Tibial nerve (tissue), 4 donors: ENCODE measurements at regions not wholly inside any gene's neighbourhood (a gene's known extent, or its start where the extent isn't known, plus 50 kb on each side); places are given as distances from the start of the nearest gene placed in this dataset.

Experiments used
- DNase-seq, 2 donors: peaks; one replicate each; pipeline ENCODE4 v3.0.0-alpha.2; 2019; ENCODE audit warnings: low spot score in 2 of 2
- H3K27ac ChIP-seq, 4 donors: fragments of 200-600 bp; sonication (generic) in 3 of 4; one replicate each; pipeline ENCODE4 v1.5.1; 2017 to 2019; ENCODE audit warnings: mild to moderate bottlenecking in 1 of 4
- H3K27me3 ChIP-seq, 2 donors: fragments of 200-600 bp; sonication (generic) in 1 of 2; one replicate each; pipeline versions ENCODE4 v1.5.1 to v1.6.0; 2017 to 2019
- H3K36me3 ChIP-seq, 3 donors: fragments of 200-600 bp; sonication (generic); one replicate each; pipeline ENCODE4 v1.5.1; 2018 to 2019
- H3K4me1 ChIP-seq, 4 donors: fragments of 200-600 bp; sonication (generic) in 3 of 4; one replicate each; pipeline ENCODE4 v1.5.1; 2017 to 2019
- H3K4me3 ChIP-seq, 4 donors: fragments of 200-600 bp; sonication (generic) in 3 of 4; one replicate each; pipeline ENCODE4 v1.5.1; 2017 to 2019; ENCODE audit warnings: mild to moderate bottlenecking in 1 of 4, moderate library complexity in 1 of 4
- H3K9me3 ChIP-seq, 4 donors: fragments of 200-600 bp; sonication (generic) in 3 of 4; one replicate each; pipeline ENCODE4 v1.5.1; 2017 to 2019
- EP300 ChIP-seq, 2 donors: sonication (generic); formaldehyde crosslinking; IDR thresholded peaks; one replicate each; pipeline ENCODE4 v1.6.1; 2017; ENCODE audit warnings: antibody characterized with exemption in 2 of 2, mild to moderate bottlenecking in 1 of 2
- POLR2A ChIP-seq, 2 donors: fragments of 450-650 bp; IDR thresholded peaks; one replicate each; pipeline ENCODE4 v1.6.1; 2017; ENCODE audit warnings: antibody characterized with exemption in 2 of 2, mild to moderate bottlenecking in 2 of 2, moderate library complexity in 2 of 2
- WGBS, 2 donors: methylation state at CpG; one replicate each; pipeline ENCODE4 v1.1.5; 2018; 5-methylcytosine and 5-hydroxymethylcytosine counted together
- TF ChIP-seq, protein P1 (sequence below), 5 experiments: fragments of 200-600 bp in 3 of 5; fragments of 450-650 bp in 2 of 5; sonication (generic) in 3 of 5; IDR thresholded peaks; one replicate each; pipeline ENCODE4 v1.5.1; 2016 to 2019; ENCODE audit warnings: antibody characterized with exemption in 5 of 5, mild to moderate bottlenecking in 3 of 5, moderate library complexity in 2 of 5

DNA sequence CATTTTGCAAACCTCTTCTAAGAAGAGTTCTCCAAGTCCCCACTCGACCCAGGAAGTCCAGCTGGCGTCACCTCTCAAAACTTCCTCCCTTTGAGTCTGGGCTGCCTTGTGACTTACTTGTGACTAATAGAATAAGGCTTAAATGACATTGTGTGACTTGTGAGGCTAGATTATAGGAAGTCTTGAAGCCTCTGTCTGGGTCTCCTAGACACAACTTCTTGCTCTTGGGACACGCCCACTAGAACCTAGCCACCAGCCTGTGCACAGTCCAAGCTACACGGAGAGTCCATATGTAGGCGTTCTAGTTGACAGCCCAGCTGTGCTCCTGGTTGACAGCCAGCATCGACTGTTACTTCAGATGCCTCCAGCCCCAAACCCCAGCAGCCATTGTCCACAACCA, 66.7 kb upstream of the TANC2 start:
- Histone ChIP-seq H3K36me3 (no peaks in the 10 kb centered on the region), H3K27ac (no peak overlapping the region), H3K27me3 (no peaks in the 10 kb centered on the region), H3K4me1 (peaks cover 0 to 11% (median 0%) of the 10 kb centered on the region in 4 donors), H3K9me3 (no peaks in the 10 kb centered on the region), H3K4me3 (no peak overlapping the region)
- peak in 1 of 2 donors; percentile 22 for DNase-seq
- no peak for TF ChIP-seq POLR2A (IDR thresholded peaks at IDR 0.05)
- TF ChIP-seq, protein P1, sequence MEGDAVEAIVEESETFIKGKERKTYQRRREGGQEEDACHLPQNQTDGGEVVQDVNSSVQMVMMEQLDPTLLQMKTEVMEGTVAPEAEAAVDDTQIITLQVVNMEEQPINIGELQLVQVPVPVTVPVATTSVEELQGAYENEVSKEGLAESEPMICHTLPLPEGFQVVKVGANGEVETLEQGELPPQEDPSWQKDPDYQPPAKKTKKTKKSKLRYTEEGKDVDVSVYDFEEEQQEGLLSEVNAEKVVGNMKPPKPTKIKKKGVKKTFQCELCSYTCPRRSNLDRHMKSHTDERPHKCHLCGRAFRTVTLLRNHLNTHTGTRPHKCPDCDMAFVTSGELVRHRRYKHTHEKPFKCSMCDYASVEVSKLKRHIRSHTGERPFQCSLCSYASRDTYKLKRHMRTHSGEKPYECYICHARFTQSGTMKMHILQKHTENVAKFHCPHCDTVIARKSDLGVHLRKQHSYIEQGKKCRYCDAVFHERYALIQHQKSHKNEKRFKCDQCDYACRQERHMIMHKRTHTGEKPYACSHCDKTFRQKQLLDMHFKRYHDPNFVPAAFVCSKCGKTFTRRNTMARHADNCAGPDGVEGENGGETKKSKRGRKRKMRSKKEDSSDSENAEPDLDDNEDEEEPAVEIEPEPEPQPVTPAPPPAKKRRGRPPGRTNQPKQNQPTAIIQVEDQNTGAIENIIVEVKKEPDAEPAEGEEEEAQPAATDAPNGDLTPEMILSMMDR (IDR thresholded peaks at IDR 0.05), result no peak
- TF ChIP-seq EP300 (IDR thresholded peaks at IDR 0.05), result peak in 1 of 2 donors; percentile 60
- 70 to 83% methylated on average over 6 of the region's 6 CpGs for WGBS, 2 donors

DNA sequence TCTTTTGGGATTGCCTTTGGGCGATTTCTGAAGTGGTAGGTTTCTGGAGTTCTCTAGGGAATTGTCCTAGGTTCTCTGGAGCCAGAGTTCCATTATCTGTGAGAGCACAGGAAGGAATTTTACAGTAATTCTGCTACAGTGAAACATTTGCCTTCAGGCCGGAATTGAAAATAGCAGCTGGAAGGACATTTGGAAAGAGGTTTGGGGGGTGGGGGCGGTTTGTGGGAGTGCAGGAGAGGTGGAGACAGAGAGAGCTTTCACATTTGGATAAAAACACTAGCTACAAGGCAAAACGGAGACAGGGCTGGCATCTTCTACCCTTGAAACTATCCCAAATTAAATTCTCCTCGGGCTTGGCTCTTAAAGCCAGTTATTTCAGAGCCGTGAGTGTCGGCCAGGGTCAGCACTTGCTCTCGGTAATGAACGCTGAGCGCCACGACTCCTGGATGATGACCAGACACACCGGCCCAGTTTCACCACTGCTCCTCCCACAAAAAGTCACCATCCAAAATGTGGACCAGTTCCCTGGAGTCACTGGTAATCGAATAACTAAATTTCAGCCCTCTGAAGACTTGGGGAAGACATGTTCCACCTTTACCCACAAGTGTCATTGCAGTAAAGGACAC, 67.7 kb upstream of the TANC2 start:
- Histone ChIP-seq H3K4me3 (no peak overlapping the region), H3K4me1 (peaks cover 0 to 11% (median 0%) of the 10 kb centered on the region in 4 donors), H3K36me3 (no peaks in the 10 kb centered on the region), H3K27ac (no peak overlapping the region), H3K9me3 (no peaks in the 10 kb centered on the region), H3K27me3 (no peaks in the 10 kb centered on the region)
- WGBS, 2 donors, result 17 to 38% methylated on average over 13 of the region's 13 CpGs
- DNase-seq, result no peak
- TF ChIP-seq, protein P1 (IDR thresholded peaks at IDR 0.05), result no peak
- TF ChIP-seq EP300 (IDR thresholded peaks at IDR 0.05) (no peak), POLR2A (IDR thresholded peaks at IDR 0.05) (no peak)

DNA sequence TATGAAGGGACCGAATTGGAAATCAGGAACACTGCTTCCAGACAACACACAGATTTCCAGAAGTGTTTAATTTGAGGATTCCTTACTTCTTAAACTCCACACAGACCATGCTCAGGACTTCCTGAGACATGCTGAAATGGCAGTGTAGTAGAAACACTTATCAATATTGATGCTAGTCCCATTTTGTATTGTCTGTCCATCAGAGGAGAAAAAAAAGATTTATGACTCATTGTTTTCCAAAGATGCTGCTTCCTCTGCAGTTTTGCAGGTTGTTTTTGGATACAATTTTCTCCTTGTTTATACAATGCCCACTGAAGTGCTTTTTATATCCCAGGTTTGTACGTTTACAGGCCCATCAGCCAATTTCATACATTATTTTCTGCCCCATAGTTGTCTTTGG, 68.3 kb upstream of the TANC2 start:
- TF ChIP-seq POLR2A (IDR thresholded peaks at IDR 0.05) (no peak), EP300 (IDR thresholded peaks at IDR 0.05) (no peak)
- TF ChIP-seq, protein P1 (IDR thresholded peaks at IDR 0.05), result no peak
- H3K36me3 ChIP-seq, result no peaks in the 10 kb centered on the region
- H3K27me3 ChIP-seq, result no peaks in the 10 kb centered on the region
- 48 to 50% methylated on average over 2 of the region's 2 CpGs for WGBS, 2 donors
- no peak for DNase-seq
- H3K27ac ChIP-seq, result no peak overlapping the region
- H3K4me1 ChIP-seq, result peaks cover 0 to 15% (median under 1%) of the 10 kb centered on the region in 4 donors
- no peak overlapping the region for H3K4me3 ChIP-seq
- no peaks in the 10 kb centered on the region for H3K9me3 ChIP-seq

DNA sequence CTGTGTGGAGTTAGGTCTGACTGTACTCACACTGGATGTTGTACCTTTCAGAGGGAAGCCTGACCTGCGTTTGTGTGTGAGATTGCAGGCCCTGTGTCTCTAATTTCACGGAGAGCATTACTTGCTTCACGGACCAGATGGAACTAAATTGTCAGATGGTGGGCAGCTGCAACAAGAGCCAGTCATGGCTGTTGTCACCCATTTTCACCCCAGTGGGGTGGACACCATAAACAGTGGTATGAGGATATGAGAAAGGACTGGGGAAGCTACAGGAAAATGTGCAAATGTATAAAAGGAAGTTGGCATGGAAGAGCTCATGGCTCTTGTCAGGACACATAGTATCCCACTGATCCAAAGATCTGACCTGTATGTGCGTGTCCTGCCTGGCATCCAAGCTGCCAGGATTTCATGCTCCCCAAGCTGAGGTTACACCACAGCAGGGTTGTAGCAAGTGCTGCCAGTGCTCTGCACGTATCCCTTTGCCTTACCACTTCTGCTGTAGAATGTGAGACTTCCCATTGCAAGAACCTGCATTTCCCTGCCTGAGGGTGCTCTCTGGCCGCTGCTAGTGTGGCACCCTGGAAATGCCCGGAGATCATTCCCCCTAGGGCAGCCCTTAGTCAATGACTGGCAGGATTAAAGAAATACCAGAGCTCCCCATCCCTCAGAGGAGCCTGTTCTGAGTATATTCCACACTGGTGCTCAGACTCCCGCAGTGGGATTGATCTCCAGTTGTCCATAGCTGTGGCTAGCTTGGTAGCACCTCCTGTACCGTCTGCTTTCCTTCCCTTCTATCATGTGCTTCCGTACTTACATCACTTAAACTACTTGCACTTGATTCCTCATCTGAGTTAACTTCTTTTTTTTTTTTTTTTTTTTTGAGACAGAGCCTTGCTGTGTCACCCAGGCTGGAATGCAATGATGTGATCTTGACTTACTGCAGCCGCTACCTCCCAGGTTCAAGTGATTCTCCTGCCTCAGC, 70.4 kb upstream of the TANC2 start:
- Histone ChIP-seq H3K27ac (peak overlapping the region in 2 of 4 donors; percentile 23 to 58), H3K9me3 (no peaks in the 10 kb centered on the region), H3K36me3 (no peaks in the 10 kb centered on the region), H3K27me3 (no peaks in the 10 kb centered on the region), H3K4me3 (no peak overlapping the region), H3K4me1 (peaks cover 0 to 24% (median 1%) of the 10 kb centered on the region in 4 donors)
- TF ChIP-seq EP300 (IDR thresholded peaks at IDR 0.05), result peak in 1 of 2 donors; percentile 55
- no peak for TF ChIP-seq POLR2A (IDR thresholded peaks at IDR 0.05)
- TF ChIP-seq, protein P1 (IDR thresholded peaks at IDR 0.05), result no peak
- WGBS, 2 donors, result 85 to 86% methylated on average over 11 of the region's 11 CpGs
- DNase-seq, result peak in 1 of 2 donors; percentile 17
